ENCODE measurements at regions not wholly inside any gene's neighbourhood (a gene's known extent, or its start where the extent isn't known, plus 50 kb on each side); places are given as distances from the start of the nearest gene placed in this dataset.

- no peaks in the 10 kb centered on the region for H3K27me3 ChIP-seq (ENCODE audit: control insufficient read depth in 3 of 3, insufficient read depth in 3 of 3, low read length in 3 of 3)
- no peaks in the 10 kb centered on the region for H3K36me3 ChIP-seq (ENCODE audit: control insufficient read depth in 3 of 3, insufficient read depth in 3 of 3, low read length in 3 of 3)
- no peaks in the 10 kb centered on the region for H3K4me1 ChIP-seq (ENCODE audit: control insufficient read depth in 3 of 3, insufficient read depth in 3 of 3, low read length in 3 of 3)
- H3K27ac ChIP-seq (ENCODE audit: low read depth, low read length) = no peak overlapping the region
- no peak overlapping the region for H3K4me3 ChIP-seq (ENCODE audit: low read length in 3 of 3)
- no peak overlapping the region for H3K9ac ChIP-seq (ENCODE audit: low read depth in 1 of 3, low read length in 3 of 3)
- no peaks in the 10 kb centered on the region for H3K9me3 ChIP-seq (ENCODE audit: control insufficient read depth in 3 of 3, low read length in 3 of 3)
These were observed 511.0 kb upstream of the RIOK2 start for GRCh38 chr5:97694091-97694490.

GRCh38 chr5:97714424-97714823, 531.4 kb upstream of the RIOK2 start:
- Histone ChIP-seq H3K4me3 (ENCODE audit: low read length in 3 of 3) (no peak overlapping the region), H3K27ac (ENCODE audit: low read depth, low read length) (no peak overlapping the region), H3K9me3 (ENCODE audit: control insufficient read depth in 3 of 3, low read length in 3 of 3) (no peaks in the 10 kb centered on the region), H3K9ac (ENCODE audit: low read depth in 1 of 3, low read length in 3 of 3) (no peak overlapping the region), H3K27me3 (ENCODE audit: control insufficient read depth in 3 of 3, insufficient read depth in 3 of 3, low read length in 3 of 3) (no peaks in the 10 kb centered on the region), H3K36me3 (ENCODE audit: control insufficient read depth in 3 of 3, insufficient read depth in 3 of 3, low read length in 3 of 3) (no peaks in the 10 kb centered on the region), H3K4me1 (ENCODE audit: control insufficient read depth in 3 of 3, insufficient read depth in 3 of 3, low read length in 3 of 3) (no peaks in the 10 kb centered on the region)

- Histone ChIP-seq H3K4me3 (ENCODE audit: low read length in 3 of 3) (no peak overlapping the region), H3K27ac (ENCODE audit: low read depth, low read length) (no peak overlapping the region), H3K4me1 (ENCODE audit: control insufficient read depth in 3 of 3, insufficient read depth in 3 of 3, low read length in 3 of 3) (no peaks in the 10 kb centered on the region), H3K27me3 (ENCODE audit: control insufficient read depth in 3 of 3, insufficient read depth in 3 of 3, low read length in 3 of 3) (no peaks in the 10 kb centered on the region), H3K9ac (ENCODE audit: low read depth in 1 of 3, low read length in 3 of 3) (no peak overlapping the region), H3K9me3 (ENCODE audit: control insufficient read depth in 3 of 3, low read length in 3 of 3) (no peaks in the 10 kb centered on the region), H3K36me3 (ENCODE audit: control insufficient read depth in 3 of 3, insufficient read depth in 3 of 3, low read length in 3 of 3) (no peaks in the 10 kb centered on the region)
These were observed 543.1 kb upstream of the RIOK2 start for GRCh38 chr5:97726106-97726505.

GRCh38 chr5:97728920-97729319, 545.9 kb upstream of the RIOK2 start:
- no peak overlapping the region for H3K27ac ChIP-seq (ENCODE audit: low read depth, low read length)
- no peaks in the 10 kb centered on the region for H3K9me3 ChIP-seq (ENCODE audit: control insufficient read depth in 3 of 3, low read length in 3 of 3)
- no peaks in the 10 kb centered on the region for H3K4me1 ChIP-seq (ENCODE audit: control insufficient read depth in 3 of 3, insufficient read depth in 3 of 3, low read length in 3 of 3)
- no peaks in the 10 kb centered on the region for H3K27me3 ChIP-seq (ENCODE audit: control insufficient read depth in 3 of 3, insufficient read depth in 3 of 3, low read length in 3 of 3)
- no peak overlapping the region for H3K4me3 ChIP-seq (ENCODE audit: low read length in 3 of 3)
- H3K36me3 ChIP-seq (ENCODE audit: control insufficient read depth in 3 of 3, insufficient read depth in 3 of 3, low read length in 3 of 3) = no peaks in the 10 kb centered on the region
- no peak overlapping the region for H3K9ac ChIP-seq (ENCODE audit: low read depth in 1 of 3, low read length in 3 of 3)

- H3K36me3 ChIP-seq (ENCODE audit: control insufficient read depth in 3 of 3, insufficient read depth in 3 of 3, low read length in 3 of 3) = no peaks in the 10 kb centered on the region
These were observed 546.9 kb upstream of the RIOK2 start for GRCh38 chr5:97729938-97730337.

GRCh38 chr5:97735209-97735608, 552.2 kb upstream of the RIOK2 start:
- Histone ChIP-seq H3K4me1 (ENCODE audit: control insufficient read depth in 3 of 3, insufficient read depth in 3 of 3, low read length in 3 of 3) (no peaks in the 10 kb centered on the region), H3K4me3 (ENCODE audit: low read length in 3 of 3) (no peak overlapping the region), H3K9ac (ENCODE audit: low read depth in 1 of 3, low read length in 3 of 3) (no peak overlapping the region), H3K27me3 (ENCODE audit: control insufficient read depth in 3 of 3, insufficient read depth in 3 of 3, low read length in 3 of 3) (no peaks in the 10 kb centered on the region), H3K9me3 (ENCODE audit: control insufficient read depth in 3 of 3, low read length in 3 of 3) (no peaks in the 10 kb centered on the region), H3K27ac (ENCODE audit: low read depth, low read length) (no peak overlapping the region), H3K36me3 (ENCODE audit: control insufficient read depth in 3 of 3, insufficient read depth in 3 of 3, low read length in 3 of 3) (no peaks in the 10 kb centered on the region)

More at GRCh38 chr5:97729938-97730337, 546.9 kb upstream of the RIOK2 start:
- H3K27ac ChIP-seq (ENCODE audit: low read depth, low read length) = no peak overlapping the region
- no peaks in the 10 kb centered on the region for H3K9me3 ChIP-seq (ENCODE audit: control insufficient read depth in 3 of 3, low read length in 3 of 3)
- no peak overlapping the region for H3K4me3 ChIP-seq (ENCODE audit: low read length in 3 of 3)
- no peaks in the 10 kb centered on the region for H3K27me3 ChIP-seq (ENCODE audit: control insufficient read depth in 3 of 3, insufficient read depth in 3 of 3, low read length in 3 of 3)
- no peak overlapping the region for H3K9ac ChIP-seq (ENCODE audit: low read depth in 1 of 3, low read length in 3 of 3)
- no peaks in the 10 kb centered on the region for H3K4me1 ChIP-seq (ENCODE audit: control insufficient read depth in 3 of 3, insufficient read depth in 3 of 3, low read length in 3 of 3)

- no peak overlapping the region for H3K4me3 ChIP-seq (ENCODE audit: low read length in 3 of 3)
- H3K9me3 ChIP-seq (ENCODE audit: control insufficient read depth in 3 of 3, low read length in 3 of 3) = no peaks in the 10 kb centered on the region
- no peak overlapping the region for H3K9ac ChIP-seq (ENCODE audit: low read depth in 1 of 3, low read length in 3 of 3)
- H3K27ac ChIP-seq (ENCODE audit: low read depth, low read length) = no peak overlapping the region
- no peaks in the 10 kb centered on the region for H3K27me3 ChIP-seq (ENCODE audit: control insufficient read depth in 3 of 3, insufficient read depth in 3 of 3, low read length in 3 of 3)
- H3K4me1 ChIP-seq (ENCODE audit: control insufficient read depth in 3 of 3, insufficient read depth in 3 of 3, low read length in 3 of 3) = no peaks in the 10 kb centered on the region
- H3K36me3 ChIP-seq (ENCODE audit: control insufficient read depth in 3 of 3, insufficient read depth in 3 of 3, low read length in 3 of 3) = no peaks in the 10 kb centered on the region
These were observed 554.6 kb upstream of the RIOK2 start for GRCh38 chr5:97737608-97738007.

GRCh38 chr5:97745817-97746216, 562.8 kb upstream of the RIOK2 start:
- Histone ChIP-seq H3K9ac (ENCODE audit: low read depth in 1 of 3, low read length in 3 of 3) (no peak overlapping the region), H3K27ac (ENCODE audit: low read depth, low read length) (no peak overlapping the region), H3K9me3 (ENCODE audit: control insufficient read depth in 3 of 3, low read length in 3 of 3) (no peaks in the 10 kb centered on the region), H3K27me3 (ENCODE audit: control insufficient read depth in 3 of 3, insufficient read depth in 3 of 3, low read length in 3 of 3) (no peaks in the 10 kb centered on the region), H3K4me1 (ENCODE audit: control insufficient read depth in 3 of 3, insufficient read depth in 3 of 3, low read length in 3 of 3) (peaks cover 0 to under 1% (median 0%) of the 10 kb centered on the region in 3 donors), H3K4me3 (ENCODE audit: low read length in 3 of 3) (no peak overlapping the region), H3K36me3 (ENCODE audit: control insufficient read depth in 3 of 3, insufficient read depth in 3 of 3, low read length in 3 of 3) (no peaks in the 10 kb centered on the region)

- peaks cover 0 to 4% (median 0%) of the 10 kb centered on the region in 3 donors for H3K4me1 ChIP-seq (ENCODE audit: control insufficient read depth in 3 of 3, insufficient read depth in 3 of 3, low read length in 3 of 3)
- H3K36me3 ChIP-seq (ENCODE audit: control insufficient read depth in 3 of 3, insufficient read depth in 3 of 3, low read length in 3 of 3) = no peaks in the 10 kb centered on the region
- no peak overlapping the region for H3K27ac ChIP-seq (ENCODE audit: low read depth, low read length)
- H3K27me3 ChIP-seq (ENCODE audit: control insufficient read depth in 3 of 3, insufficient read depth in 3 of 3, low read length in 3 of 3) = no peaks in the 10 kb centered on the region
- H3K4me3 ChIP-seq (ENCODE audit: low read length in 3 of 3) = no peak overlapping the region
- H3K9me3 ChIP-seq (ENCODE audit: control insufficient read depth in 3 of 3, low read length in 3 of 3) = no peaks in the 10 kb centered on the region
- no peak overlapping the region for H3K9ac ChIP-seq (ENCODE audit: low read depth in 1 of 3, low read length in 3 of 3)
These were observed 567.5 kb upstream of the RIOK2 start for GRCh38 chr5:97750576-97750975.

GRCh38 chr5:97751540-97751939, 568.5 kb upstream of the RIOK2 start:
- no peak overlapping the region for H3K27ac ChIP-seq (ENCODE audit: low read depth, low read length)
- H3K27me3 ChIP-seq (ENCODE audit: control insufficient read depth in 3 of 3, insufficient read depth in 3 of 3, low read length in 3 of 3) = no peaks in the 10 kb centered on the region
- H3K9ac ChIP-seq (ENCODE audit: low read depth in 1 of 3, low read length in 3 of 3) = no peak overlapping the region
- peaks cover 0 to 4% (median 0%) of the 10 kb centered on the region in 3 donors for H3K4me1 ChIP-seq (ENCODE audit: control insufficient read depth in 3 of 3, insufficient read depth in 3 of 3, low read length in 3 of 3)
- H3K9me3 ChIP-seq (ENCODE audit: control insufficient read depth in 3 of 3, low read length in 3 of 3) = no peaks in the 10 kb centered on the region
- H3K36me3 ChIP-seq (ENCODE audit: control insufficient read depth in 3 of 3, insufficient read depth in 3 of 3, low read length in 3 of 3) = no peaks in the 10 kb centered on the region
- H3K4me3 ChIP-seq (ENCODE audit: low read length in 3 of 3) = no peak overlapping the region

- Histone ChIP-seq H3K9me3 (ENCODE audit: control insufficient read depth in 3 of 3, low read length in 3 of 3) (no peaks in the 10 kb centered on the region), H3K4me1 (ENCODE audit: control insufficient read depth in 3 of 3, insufficient read depth in 3 of 3, low read length in 3 of 3) (peaks cover 0 to 4% (median 0%) of the 10 kb centered on the region in 3 donors), H3K27ac (ENCODE audit: low read depth, low read length) (no peak overlapping the region), H3K27me3 (ENCODE audit: control insufficient read depth in 3 of 3, insufficient read depth in 3 of 3, low read length in 3 of 3) (no peaks in the 10 kb centered on the region), H3K4me3 (ENCODE audit: low read length in 3 of 3) (no peak overlapping the region), H3K9ac (ENCODE audit: low read depth in 1 of 3, low read length in 3 of 3) (no peak overlapping the region), H3K36me3 (ENCODE audit: control insufficient read depth in 3 of 3, insufficient read depth in 3 of 3, low read length in 3 of 3) (no peaks in the 10 kb centered on the region)
These were observed 569.8 kb upstream of the RIOK2 start for GRCh38 chr5:97752871-97753270.

Data from skeletal muscle tissue (tissue), 3 donors.